ENCODE measurements at regions not wholly inside any gene's neighbourhood (a gene's known extent, or its start where the extent isn't known, plus 50 kb on each side); places are given as distances from the start of the nearest gene placed in this dataset.

GRCh38 chr4:24144381-24144780 lies 254.5 kb upstream of the PPARGC1A start:
- DNase-seq = no peak

- no peak for DNase-seq
Observed at GRCh38 chr4:24143741-24144140, 253.9 kb upstream of the PPARGC1A start.

- DNase-seq = no peak
Observed at GRCh38 chr4:24141836-24142235, 252.0 kb upstream of the PPARGC1A start.

GRCh38 chr4:24140892-24141291 lies 251.0 kb upstream of the PPARGC1A start:
- no peak for DNase-seq

DNA sequence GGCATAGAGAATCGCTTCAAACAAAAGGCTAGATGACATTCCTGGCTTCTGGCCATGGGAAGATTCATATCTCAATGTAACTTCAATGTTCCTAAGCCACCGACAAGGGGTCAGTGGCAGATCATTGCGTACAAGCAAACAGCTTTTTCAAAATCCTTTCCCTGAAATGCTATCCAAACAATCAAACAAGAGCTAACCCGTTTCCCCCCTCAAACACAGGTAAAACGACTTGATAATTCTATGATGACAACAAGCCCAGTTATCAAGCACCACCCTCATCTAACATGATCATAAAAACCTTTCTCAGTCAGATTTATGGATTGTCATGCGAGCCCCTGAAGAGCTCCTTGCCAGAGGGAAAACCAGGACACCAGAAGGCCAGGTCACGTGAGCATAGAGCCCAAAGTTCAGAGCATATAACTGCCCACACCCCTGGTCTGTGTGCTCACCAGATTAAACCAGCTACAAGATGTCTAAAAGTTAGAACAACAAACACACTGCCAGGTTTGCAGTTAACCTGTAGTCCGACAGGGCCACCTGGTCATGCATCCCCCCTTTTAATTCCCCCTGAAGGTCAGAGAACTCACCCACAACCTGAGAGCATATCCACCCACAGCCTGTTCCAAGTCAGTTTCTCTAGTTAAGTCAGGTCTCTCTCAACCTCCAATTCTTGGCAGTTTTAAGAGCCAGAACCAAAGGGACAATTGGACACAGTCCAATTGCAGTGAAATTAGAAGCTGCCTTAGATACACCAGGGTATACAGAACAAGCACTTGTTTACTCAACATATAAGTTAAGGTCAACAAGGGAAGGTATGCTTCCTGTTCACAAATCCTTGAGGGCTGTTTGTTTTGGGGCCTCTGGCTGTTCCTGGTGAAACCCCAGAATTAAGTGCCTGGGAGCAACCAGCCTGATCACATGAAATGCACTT lies 248.1 kb upstream of the PPARGC1A start:
- DNase-seq = no peak

DNA sequence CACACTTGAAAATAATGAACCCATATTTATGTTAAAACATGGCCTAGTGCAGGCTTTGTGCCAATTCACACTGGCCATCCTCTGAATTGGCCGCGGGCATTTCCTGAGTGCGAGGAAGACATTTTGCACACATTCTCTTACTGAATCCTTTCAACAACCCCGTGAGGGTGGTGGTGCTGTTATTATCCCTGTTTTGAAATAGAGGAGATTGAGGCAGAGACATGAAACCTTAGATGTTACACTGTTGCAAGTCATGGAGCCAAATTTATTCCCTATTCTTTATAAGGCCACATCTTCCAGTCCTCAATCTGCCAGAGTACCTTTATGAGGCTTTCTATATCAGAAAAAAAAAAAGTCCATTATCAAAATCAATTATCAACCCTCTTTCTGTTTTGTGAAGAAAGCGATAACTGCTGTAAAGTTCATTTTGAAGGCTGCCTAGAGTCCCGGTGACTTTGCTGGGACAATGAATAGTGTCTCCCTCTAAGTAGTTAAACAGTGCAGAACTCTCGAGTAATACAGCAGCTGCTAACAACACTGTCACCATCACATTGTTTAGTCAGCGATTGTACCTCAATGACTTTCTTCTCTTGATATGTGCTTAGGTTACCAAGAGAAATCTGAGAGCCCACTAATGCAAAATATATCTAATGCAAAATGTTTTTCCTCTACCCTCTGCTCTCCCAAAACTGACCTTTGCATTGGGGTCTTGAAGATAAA lies 242.3 kb upstream of the PPARGC1A start:
- DNase-seq = no peak

- no peak for DNase-seq
Observed at GRCh38 chr4:24130637-24131036, 240.8 kb upstream of the PPARGC1A start.

GRCh38 chr4:24126776-24127175 lies 236.9 kb upstream of the PPARGC1A start:
- no peak for DNase-seq

GRCh38 chr4:24121395-24122175 lies 231.7 kb upstream of the PPARGC1A start:
- no peak for DNase-seq

DNA sequence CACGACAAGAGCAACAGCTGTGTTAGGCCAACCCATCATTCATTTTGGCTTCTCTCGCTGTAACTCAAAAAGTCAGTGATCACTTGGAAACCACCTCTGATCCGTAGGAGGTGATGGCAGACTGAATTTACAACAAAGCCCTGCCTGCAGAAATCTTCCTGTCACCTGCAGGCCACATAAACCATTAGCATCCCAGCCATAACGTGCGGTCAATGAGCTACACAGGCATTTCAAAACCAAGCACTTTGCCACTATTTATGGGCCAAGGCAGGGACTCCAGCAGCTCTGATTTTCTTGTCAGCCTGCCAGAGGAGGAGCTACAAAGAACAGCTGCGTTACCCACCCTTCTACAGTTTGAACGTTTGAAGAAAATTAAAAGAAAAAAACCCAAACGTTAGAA lies 228.1 kb upstream of the PPARGC1A start:
- no peak for DNase-seq

GRCh38 chr4:24116107-24116506 lies 226.3 kb upstream of the PPARGC1A start:
- no peak for DNase-seq

DNA sequence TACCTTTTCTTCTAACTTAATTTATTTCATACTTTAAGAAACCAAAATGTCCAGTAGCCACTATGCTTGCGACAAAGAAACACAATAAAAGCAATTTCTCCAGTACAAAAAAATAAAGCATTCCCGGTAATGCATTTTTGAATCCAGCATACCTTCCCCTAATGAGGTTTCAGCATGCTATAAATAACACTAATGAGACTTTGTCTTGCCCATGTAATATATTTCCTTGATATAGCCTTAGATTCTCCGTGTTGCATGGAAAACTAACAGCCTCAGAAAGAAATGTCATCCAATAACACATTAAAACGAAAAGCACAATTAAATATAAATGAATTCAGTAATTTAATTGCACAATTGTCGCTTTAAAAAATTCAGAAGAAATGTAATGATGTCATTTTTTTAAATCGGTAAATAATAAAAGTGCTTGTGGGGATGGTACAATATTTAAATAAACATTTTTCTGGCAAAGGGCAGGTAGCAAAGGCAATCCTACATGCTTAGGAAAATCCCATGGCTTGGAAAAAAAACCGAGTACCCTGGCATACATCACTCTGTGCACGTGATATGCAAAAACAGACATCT lies 225.2 kb upstream of the PPARGC1A start:
- no peak for DNase-seq

DNA sequence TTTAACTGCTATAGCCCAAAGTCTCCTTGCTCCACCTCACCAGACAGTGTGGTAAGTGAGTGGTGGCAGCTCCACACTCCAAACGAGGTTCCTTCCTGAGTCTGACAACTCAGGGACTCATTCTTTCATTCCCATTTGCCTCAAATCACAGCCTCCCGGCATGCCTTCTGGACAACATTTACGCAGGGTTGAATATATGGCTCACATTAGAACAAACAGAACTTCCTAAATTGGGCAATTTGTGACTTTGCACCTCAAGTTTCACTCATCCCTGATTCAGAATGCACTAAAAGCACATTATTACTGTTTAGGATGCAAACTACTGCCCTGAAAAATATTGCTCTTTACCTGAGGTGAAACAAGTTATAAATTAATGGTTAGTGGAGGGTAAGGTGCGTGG lies 224.6 kb upstream of the PPARGC1A start:
- DNase-seq = no peak

DNA sequence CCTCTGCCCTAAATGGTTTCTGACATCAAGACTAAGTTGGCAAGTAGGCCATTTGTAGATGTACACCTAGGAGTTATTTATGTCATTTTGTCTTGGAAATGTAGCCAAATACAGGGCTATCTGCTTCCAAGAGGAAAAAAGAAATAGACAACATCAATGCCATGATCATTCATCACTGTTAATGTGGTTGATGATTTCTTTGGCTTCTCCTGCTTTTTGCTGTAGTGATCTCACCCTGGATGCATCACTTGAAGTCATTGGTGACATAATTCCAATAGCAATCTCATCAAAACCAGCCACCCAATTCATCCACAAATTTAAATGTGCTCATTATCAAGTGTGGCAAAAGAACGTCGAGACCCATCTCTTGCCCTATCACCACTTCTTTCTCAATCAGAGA lies 222.6 kb upstream of the PPARGC1A start:
- no peak for DNase-seq

DNA sequence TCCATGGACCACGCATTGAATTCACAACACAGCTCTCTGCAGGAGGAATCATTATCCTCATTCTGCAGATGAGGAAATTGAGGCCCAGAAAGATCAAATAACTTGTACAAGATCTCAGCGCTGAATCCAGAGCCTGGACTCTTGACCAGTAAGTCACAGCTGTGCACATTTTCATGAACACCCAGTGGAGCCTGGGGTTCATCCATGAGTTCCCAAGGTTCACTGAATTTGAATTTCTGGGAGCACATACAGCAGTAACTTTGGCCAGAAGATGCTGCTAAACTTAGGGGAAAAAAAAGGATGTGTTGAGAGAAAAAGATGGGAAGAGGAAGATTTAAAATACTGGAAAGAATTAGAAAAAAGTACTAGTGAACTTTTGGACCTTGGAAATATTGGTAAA lies 218.7 kb upstream of the PPARGC1A start:
- DNase-seq = no peak

DNA sequence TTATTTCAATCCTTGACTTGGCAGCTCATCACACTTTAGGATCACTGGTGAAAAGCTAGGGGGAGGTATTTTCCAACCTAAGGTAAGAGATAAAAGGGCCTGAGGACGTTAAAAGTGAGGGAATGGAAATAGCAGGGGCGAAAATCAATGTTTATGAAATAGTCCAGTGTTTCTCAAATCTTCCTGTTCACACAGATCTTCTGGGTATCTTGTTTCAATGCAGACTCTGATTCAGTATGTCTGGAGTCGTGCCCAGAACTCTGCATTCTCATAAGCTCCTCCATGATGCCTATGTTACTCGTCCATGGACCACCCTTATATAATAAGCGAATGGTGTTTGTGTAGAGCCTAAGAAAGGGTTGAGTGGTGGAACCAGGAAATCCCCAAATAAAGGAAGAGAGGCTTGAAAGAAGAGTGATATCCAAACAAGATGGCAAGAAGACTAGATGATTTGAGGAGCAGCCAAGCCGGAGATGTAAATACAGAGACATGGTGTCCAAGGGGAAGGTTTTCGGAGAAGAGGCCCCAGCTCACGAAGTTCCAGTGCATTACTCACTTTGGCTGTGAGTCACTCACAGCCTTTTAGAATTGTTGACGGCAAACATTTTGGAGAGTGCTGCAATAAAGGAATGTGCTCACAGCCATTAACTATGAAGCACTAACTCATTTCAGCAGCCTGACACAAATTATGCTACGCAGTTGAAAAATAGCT lies 215.6 kb upstream of the PPARGC1A start:
- no peak for DNase-seq

- DNase-seq = no peak
Observed at GRCh38 chr4:24104158-24104565, 214.3 kb upstream of the PPARGC1A start.

GRCh38 chr4:24103434-24104157 lies 213.7 kb upstream of the PPARGC1A start:
- DNase-seq = no peak

DNA sequence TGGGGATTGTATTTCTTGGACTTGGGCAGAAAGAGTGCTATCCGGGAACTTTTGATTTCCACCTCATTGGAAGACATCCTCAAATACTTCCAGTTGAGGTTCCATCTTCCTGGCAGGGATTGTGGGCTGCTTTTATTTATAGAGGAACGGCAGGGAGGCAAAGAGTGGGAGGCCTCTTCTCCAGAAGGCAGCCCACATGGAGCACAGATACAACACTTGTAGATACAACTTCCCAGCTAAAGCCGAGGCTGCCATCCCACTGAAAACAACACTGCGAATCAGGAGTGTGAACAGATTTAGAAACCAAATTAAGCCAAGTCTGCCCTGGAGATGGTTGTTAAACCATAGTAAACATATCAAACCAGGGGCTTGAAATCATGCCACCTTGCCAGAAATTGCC lies 212.8 kb upstream of the PPARGC1A start:
- DNase-seq = no peak

DNA sequence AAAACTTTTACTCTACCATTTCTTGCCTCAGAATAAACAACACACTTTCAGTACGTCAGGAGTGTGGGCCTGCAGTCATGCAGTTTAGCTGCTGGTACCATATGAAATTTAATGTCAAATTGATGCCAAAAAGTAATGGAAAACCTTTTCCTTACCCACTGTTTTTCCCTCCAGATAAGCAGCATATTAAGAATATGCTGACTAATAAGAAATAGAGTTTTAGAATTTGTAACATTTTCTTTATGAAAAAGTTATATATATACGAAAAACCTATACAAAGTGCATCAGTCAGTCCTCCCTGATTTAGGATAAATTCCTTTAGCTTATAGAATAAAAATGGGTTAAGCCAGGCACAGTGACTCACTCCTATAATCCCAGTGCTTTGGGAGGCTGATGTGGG lies 206.8 kb upstream of the PPARGC1A start:
- no peak for DNase-seq

GRCh38 chr4:24094726-24095125 lies 204.9 kb upstream of the PPARGC1A start:
- no peak for DNase-seq

- DNase-seq = no peak
Observed at GRCh38 chr4:24093446-24093845, 203.6 kb upstream of the PPARGC1A start.

Measured in hematopoietic multipotent progenitor cell treated with erythropoietin and hydrocortisone succinate and interleukin-3 and kit ligand, for 8 days (in vitro differentiated cells).